Vagina (tissue), 2 donors: ENCODE measurements at regions not wholly inside any gene's neighbourhood (a gene's known extent, or its start where the extent isn't known, plus 50 kb on each side); places are given as distances from the start of the nearest gene placed in this dataset.

Experiments
- DNase-seq, 2 donors: peaks; one replicate each; pipeline ENCODE4 v3.0.0-alpha.2; 2017; ENCODE audit errors: extremely low spot score in 2 of 2
- H3K27ac ChIP-seq: fragments of 200-600 bp; sonication (generic); one replicate; pipeline ENCODE4 v1.5.1; 2019
- H3K27me3 ChIP-seq: fragments of 200-600 bp; sonication (generic); one replicate; pipeline ENCODE4 v1.5.1; 2019
- H3K36me3 ChIP-seq, 2 donors: fragments of 200-600 bp; sonication (generic); one replicate each; pipeline ENCODE4 v1.5.1; 2017 to 2019
- H3K4me1 ChIP-seq: fragments of 200-600 bp; sonication (generic); one replicate; pipeline ENCODE4 v1.5.1; 2019
- H3K4me3 ChIP-seq, 2 donors: fragments of 200-600 bp; sonication (generic); 1 replicate in 1 of 2; 2 replicates in 1 of 2; pipeline ENCODE4 v1.5.1; 2016 to 2019
- H3K9me3 ChIP-seq: fragments of 200-600 bp; sonication (generic); one replicate; pipeline ENCODE4 v1.5.1; 2019
- POLR2A ChIP-seq, 2 donors: fragments of 450-650 bp; IDR thresholded peaks; one replicate each; pipeline ENCODE4 v1.6.1; 2017; ENCODE audit warnings: antibody characterized with exemption in 2 of 2, mild to moderate bottlenecking in 2 of 2, moderate library complexity in 2 of 2
- POLR2AphosphoS5 ChIP-seq, 2 donors: sonication (generic); formaldehyde crosslinking; IDR thresholded peaks; one replicate each; pipeline ENCODE4 v1.9.0; 2017; ENCODE audit warnings: antibody characterized with exemption in 2 of 2, mild to moderate bottlenecking in 2 of 2, low read depth in 1 of 2; ENCODE audit not compliant: insufficient read depth in 1 of 2
- intact Hi-C: fragments of 100-400 bp; cut with DNase I; formaldehyde crosslinking; loops from one replicate; pipeline ENCODE4 v1.15.1; 2023
- TF ChIP-seq, protein P1 (sequence below), 3 experiments: fragments of 450-650 bp in 2 of 3; fragments of 200-600 bp in 1 of 3; sonication (generic) in 1 of 3; IDR thresholded peaks; one replicate each; pipeline ENCODE4 v1.5.1; 2017 to 2019; ENCODE audit warnings: antibody characterized with exemption in 3 of 3, mild to moderate bottlenecking in 2 of 3, moderate library complexity in 2 of 3

DNA sequence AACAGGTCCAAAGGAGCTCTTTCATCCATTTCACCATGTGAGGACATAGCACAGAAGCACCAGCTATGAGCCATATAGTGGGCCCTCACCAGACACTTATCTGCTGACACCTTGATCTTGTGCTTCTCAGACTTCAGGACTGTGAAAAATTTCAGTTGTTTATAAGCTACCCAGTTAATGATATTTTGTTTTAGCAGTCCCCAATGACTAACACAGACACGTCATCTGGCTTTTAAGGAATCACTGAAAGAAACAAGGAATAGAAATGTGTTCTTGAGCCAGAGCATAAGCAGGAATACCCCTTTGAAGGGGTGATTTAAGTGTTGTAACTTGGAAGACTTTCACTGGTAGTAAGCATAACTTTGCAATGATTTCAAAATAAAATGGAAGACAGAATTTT lies 214.7 kb upstream of the PTCHD4 start:
- Histone ChIP-seq H3K9me3 (no peaks in the 10 kb centered on the region), H3K36me3 (no peaks in the 10 kb centered on the region), H3K27ac (no peak overlapping the region), H3K27me3 (no peaks in the 10 kb centered on the region), H3K4me3 (no peak overlapping the region), H3K4me1 (no peaks in the 10 kb centered on the region)
- DNase-seq, result no peak
- TF ChIP-seq POLR2AphosphoS5 (IDR thresholded peaks at IDR 0.05; ENCODE audit: insufficient read depth in 1 of 2, low read depth in 1 of 2) (no peak), POLR2A (IDR thresholded peaks at IDR 0.05) (no peak)
- TF ChIP-seq, protein P1, sequence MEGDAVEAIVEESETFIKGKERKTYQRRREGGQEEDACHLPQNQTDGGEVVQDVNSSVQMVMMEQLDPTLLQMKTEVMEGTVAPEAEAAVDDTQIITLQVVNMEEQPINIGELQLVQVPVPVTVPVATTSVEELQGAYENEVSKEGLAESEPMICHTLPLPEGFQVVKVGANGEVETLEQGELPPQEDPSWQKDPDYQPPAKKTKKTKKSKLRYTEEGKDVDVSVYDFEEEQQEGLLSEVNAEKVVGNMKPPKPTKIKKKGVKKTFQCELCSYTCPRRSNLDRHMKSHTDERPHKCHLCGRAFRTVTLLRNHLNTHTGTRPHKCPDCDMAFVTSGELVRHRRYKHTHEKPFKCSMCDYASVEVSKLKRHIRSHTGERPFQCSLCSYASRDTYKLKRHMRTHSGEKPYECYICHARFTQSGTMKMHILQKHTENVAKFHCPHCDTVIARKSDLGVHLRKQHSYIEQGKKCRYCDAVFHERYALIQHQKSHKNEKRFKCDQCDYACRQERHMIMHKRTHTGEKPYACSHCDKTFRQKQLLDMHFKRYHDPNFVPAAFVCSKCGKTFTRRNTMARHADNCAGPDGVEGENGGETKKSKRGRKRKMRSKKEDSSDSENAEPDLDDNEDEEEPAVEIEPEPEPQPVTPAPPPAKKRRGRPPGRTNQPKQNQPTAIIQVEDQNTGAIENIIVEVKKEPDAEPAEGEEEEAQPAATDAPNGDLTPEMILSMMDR (IDR thresholded peaks at IDR 0.05), result no peak
- intact Hi-C loops, result no loop called here

DNA sequence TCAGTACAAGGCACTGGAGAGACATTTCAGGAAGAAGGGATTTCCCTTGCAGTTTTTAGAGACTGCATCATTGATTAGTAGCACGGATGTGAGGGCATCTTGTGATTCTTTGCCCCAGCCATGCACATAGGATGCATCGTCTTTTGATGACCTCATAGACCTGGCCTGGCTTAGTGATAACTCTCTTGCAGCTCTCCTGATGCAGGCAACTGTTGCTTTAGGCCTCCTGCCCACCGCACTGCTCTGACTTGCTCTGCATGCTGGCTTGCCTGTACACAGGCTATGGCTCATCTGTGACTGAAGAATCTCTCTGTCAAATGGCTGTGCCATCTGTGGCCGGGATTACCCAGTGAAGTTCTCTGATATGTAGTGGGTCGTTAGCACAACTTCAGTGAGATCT lies 207.7 kb upstream of the PTCHD4 start:
- Histone ChIP-seq H3K4me1 (no peaks in the 10 kb centered on the region), H3K27ac (no peak overlapping the region), H3K27me3 (no peaks in the 10 kb centered on the region), H3K36me3 (no peaks in the 10 kb centered on the region), H3K9me3 (no peaks in the 10 kb centered on the region), H3K4me3 (no peak overlapping the region)
- intact Hi-C loops, result no loop called here
- no peak for TF ChIP-seq POLR2AphosphoS5 (IDR thresholded peaks at IDR 0.05; ENCODE audit: insufficient read depth in 1 of 2, low read depth in 1 of 2)
- TF ChIP-seq, protein P1 (IDR thresholded peaks at IDR 0.05), result no peak
- TF ChIP-seq POLR2A (IDR thresholded peaks at IDR 0.05), result no peak
- DNase-seq, result no peak

- Histone ChIP-seq H3K4me3 (no peak overlapping the region), H3K27me3 (no peaks in the 10 kb centered on the region), H3K27ac (no peak overlapping the region), H3K9me3 (no peaks in the 10 kb centered on the region), H3K36me3 (no peaks in the 10 kb centered on the region), H3K4me1 (no peaks in the 10 kb centered on the region)
- intact Hi-C loops, result no loop called here
- TF ChIP-seq, protein P1 (IDR thresholded peaks at IDR 0.05), result no peak
- TF ChIP-seq POLR2A (IDR thresholded peaks at IDR 0.05) (no peak), POLR2AphosphoS5 (IDR thresholded peaks at IDR 0.05; ENCODE audit: insufficient read depth in 1 of 2, low read depth in 1 of 2) (no peak)
- DNase-seq, result no peak
Observed at GRCh38 chr6:48315915-48316314, 204.9 kb upstream of the PTCHD4 start.

- Histone ChIP-seq H3K27ac (no peak overlapping the region), H3K36me3 (no peaks in the 10 kb centered on the region), H3K4me1 (no peaks in the 10 kb centered on the region), H3K27me3 (no peaks in the 10 kb centered on the region), H3K4me3 (no peak overlapping the region), H3K9me3 (no peaks in the 10 kb centered on the region)
- DNase-seq, result no peak
- no peak for TF ChIP-seq POLR2A (IDR thresholded peaks at IDR 0.05)
- TF ChIP-seq, protein P1 (IDR thresholded peaks at IDR 0.05), result no peak
- no peak for TF ChIP-seq POLR2AphosphoS5 (IDR thresholded peaks at IDR 0.05; ENCODE audit: insufficient read depth in 1 of 2, low read depth in 1 of 2)
- intact Hi-C loops, result no loop called here
Observed at GRCh38 chr6:48315051-48315719, 204.2 kb upstream of the PTCHD4 start.

DNA sequence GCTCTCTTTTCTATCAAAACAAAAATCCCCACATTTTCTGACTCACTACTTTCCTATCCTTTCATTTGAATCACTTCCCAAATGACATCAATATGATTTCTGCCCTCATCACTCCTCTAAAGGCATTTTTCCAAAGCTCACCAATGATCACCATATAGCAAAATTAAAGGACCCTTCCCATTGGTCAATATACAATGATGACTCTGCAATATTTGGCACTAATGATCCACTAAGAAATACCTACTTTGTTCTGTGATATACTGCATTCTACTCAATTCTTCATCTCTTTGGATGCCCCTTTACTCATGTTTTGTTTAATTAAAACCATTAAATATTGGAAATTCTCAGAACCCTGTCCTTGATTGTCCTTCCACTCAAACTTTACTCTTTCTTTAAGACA lies 200.3 kb upstream of the PTCHD4 start:
- no peak for DNase-seq
- Histone ChIP-seq H3K4me3 (no peak overlapping the region), H3K27ac (no peak overlapping the region), H3K4me1 (no peaks in the 10 kb centered on the region), H3K27me3 (no peaks in the 10 kb centered on the region), H3K9me3 (no peaks in the 10 kb centered on the region), H3K36me3 (no peaks in the 10 kb centered on the region)
- no peak for TF ChIP-seq POLR2A (IDR thresholded peaks at IDR 0.05)
- TF ChIP-seq, protein P1 (IDR thresholded peaks at IDR 0.05), result no peak
- no peak for TF ChIP-seq POLR2AphosphoS5 (IDR thresholded peaks at IDR 0.05; ENCODE audit: insufficient read depth in 1 of 2, low read depth in 1 of 2)
- intact Hi-C loops, result no loop called here
